Activated CD4-positive, alpha-beta T cell treated with anti-CD3 and anti-CD28 coated beads for 1 hour (primary cell): ENCODE measurements at regions not wholly inside any gene's neighbourhood (a gene's known extent, or its start where the extent isn't known, plus 50 kb on each side); places are given as distances from the start of the nearest gene placed in this dataset.
"Not testable (repeated sequence)": the region's sequence is repeated elsewhere in the genome, so short reads cannot be mapped to it uniquely, and the experiment has no call there.

Experiments
- DNase-seq: peaks from one replicate; pipeline ENCODE4 v3.0.0-alpha.2; 2020

GRCh38 chr2:129361688-129362087, 617.8 kb upstream of the RAB6C start:
- DNase-seq, result no peak

DNA sequence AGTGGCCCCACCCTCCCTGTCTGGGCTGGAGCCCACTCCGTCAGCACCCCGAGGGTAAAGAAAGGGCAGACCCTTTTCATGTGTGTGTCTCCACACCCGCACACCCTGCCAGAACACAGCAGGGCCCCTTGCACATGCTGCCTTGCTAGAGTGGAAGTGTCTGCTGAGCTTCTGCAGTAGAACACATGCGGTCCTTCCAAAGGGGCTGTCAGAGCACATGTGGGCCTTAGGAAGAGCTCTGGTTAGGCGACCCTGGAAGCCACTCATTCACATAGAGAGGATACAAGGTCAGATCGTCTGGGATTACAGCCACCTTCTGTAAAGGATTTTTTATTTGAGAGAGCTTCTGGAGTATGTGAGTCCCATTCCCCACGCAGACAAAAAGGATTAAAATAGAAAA, 613.2 kb upstream of the RAB6C start:
- no peak for DNase-seq

DNA sequence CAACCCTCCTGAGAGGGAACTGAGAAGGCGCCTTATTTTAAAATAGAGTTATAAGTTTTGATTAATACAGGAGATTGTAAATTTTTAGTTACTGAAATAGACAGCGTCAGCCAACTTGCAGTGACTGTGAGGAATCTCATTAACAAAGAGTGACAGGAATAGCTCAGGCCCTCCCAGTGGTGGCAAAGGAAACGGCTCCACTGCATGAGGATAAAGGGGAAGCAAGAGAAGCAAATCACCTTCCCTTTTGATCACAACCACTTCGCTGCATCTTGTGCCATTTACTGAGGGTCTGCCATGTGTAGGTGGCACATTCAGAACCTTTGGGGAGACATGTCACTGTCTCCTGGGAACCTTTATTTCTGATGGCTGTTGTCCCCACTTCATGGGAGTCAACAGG, 612.4 kb upstream of the RAB6C start:
- DNase-seq, result no peak

DNA sequence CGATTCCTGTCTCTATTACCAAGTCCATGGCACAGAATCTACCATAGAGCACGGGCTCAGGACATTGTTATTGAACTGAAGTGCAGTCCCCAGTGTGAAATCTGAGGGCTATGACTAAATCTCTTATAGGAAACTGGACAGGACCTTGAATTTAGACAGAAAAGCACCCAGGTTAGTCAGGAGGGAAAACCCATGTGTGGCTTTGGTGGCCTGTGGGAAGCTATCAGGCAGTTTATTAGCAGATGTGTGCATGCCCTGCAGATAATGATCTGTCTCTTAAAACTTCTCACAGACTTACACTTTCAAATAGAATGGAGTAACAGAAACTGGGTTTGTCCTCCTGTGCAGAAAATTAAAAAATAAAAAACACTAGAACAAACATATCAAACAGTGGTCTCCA, 610.0 kb upstream of the RAB6C start:
- no peak for DNase-seq

DNA sequence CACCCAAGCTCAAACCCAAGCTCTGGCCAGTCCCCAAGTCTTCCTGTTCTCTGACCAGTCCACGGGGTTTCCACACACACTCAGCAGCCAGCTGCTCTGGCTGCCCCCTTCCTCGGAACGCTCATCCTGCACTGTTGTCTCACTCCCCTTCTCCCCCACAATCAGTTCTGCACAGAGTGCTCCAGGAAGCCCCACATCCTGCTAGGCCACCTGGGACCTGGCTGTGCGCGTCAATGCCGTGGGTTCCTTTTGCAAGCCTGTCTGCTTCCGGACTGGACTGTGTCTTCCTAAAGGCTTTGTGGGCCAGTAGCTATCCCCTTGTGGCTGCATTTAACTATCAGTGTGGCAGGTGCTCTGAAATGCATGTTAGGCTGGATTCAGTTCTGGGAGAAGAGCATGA, 605.0 kb upstream of the RAB6C start:
- DNase-seq, result no peak

DNA sequence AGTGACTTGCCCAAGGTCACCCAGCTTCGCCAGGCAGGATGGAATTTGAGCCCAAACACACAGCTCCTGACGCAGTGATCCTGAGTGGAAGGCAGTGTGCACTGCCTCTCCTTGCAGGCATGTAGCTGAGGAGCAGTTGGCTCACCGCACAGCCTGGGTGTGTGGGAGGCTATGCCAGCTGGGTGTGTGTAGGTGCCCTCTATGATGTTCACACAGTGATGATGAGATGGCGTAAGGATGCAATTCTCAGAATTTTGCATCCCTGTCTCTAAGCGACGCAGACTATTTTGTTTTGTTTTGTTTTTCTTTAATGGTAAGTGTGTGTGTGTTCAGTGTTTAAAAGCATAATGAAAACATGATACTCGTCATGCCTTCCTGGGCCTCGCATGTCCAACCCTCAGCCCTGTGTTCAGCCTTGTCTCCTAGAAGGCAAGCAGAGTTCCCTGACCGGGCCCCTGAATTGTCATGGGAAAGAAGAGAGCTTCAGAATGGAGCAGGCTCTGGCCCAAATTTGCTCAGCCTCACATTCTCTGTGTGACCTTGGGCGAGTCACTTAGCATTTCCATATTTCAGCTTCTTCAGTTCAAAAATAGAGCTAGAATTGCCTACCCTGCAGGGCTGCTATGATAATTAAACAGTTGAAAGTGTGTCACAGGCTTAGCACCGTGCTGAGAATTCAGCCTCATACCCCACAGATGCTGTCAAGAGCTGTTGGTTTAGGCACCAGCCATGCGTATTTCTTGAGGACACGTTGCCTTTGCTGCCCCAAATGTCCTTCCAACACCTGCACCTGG, 603.6 kb upstream of the RAB6C start:
- no peak for DNase-seq

DNA sequence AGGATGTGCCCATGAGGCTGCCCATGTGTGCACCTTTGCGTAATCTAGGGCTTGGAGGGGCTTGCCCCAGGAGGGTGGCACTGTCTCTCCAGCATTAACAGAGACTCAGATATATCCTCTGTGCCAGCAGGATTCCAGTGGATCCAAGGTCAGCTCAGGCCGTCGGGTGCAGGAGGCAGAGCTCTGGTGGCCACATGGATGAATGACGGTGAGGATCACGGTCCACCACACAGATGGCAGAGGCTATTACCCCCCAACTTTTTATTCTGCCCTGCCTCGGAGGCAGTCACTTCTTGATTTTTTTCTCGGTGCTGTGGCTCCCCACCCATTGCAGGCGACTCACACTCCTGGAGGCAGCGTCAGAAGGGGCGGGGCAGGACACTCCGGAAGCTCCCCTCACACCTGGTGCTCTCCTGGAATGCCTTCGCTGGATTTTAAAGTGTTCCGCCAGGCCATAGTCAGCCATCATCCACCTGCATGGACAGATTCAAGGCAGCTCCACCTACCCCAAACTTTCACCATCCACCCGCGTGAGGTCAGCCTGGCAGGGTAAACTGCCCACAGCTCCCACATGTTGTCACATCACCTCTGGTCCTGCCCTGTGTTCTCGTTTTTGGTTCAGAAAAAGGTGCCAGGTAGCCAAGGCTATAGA, 602.9 kb upstream of the RAB6C start:
- no peak for DNase-seq

DNA sequence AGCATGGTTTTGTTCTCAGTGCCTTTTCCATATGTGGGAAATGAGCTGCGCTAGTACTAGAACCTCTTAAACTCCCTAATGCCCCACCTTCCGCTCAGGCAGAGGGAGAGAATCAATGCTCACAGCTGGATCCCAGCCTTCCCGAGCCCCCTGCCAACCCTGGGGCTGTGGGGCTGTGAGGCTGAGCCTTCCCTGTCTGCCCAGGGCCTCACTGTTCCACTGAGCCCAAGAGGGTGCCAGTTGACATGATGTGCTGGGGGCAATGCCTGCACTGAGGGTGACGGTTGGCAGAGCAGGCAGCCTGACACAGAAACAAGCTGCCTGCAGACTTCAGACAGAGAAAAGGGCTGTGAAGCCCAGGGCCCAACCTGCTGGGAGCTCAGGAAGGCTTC, 602.4 kb upstream of the RAB6C start:
- no peak for DNase-seq

DNA sequence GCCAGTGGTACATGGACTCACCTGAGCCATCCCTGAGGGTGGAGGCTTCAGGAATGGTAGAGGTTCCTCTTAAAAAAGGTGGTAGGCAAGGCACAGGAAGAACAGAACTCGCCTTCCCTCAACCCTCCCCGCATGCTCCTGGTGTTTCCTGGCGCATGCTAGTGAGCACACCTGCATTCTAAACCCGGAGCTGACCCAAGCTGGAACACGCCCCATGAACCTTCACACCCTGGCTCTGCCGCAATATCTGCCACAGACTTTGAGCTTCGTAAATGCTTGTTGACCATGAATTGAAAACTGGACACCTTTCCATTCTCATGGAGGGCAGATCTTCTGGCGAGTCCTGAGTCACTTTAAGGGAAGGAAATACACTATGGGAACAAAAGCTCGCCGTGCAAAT, 601.3 kb upstream of the RAB6C start:
- no peak for DNase-seq

DNA sequence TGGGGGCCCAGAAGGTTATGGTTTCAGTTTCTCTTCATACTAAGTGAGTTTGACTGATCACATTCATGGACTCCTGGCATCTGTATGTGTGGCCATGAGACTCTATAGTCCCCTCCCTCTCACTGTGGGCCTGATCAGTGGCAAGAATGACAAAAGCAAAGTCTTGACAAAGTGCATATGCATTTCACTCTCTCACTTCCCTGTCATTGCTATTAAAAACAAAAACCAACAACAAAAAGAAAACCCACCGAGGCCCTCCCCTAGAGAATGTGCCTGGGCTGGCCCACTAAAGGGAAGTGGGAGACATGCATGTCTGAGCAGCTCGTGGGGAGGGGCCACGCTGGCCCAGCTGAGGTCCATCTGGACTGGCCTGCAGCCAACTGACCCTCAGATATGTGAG, 600.1 kb upstream of the RAB6C start:
- no peak for DNase-seq

- DNase-seq, result no peak
Observed at GRCh38 chr2:129381789-129382188, 597.7 kb upstream of the RAB6C start.

DNA sequence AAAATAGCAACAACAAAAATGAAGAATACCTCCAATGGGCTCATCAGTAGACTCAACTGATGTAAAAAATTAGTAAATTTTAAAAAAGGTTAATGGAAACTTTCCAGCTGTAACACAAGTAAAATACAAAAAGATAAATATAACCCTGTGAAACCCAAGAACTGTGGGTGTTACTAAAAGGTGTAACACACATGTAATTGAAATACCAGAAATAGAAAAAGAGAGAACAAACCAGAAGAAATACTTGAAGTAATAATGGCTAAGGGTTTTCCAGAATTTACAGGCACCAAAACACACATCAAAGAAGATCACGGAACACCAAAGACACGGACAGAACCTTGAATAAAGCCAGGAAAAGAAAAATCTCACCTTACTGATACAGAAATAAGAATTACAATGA, 590.6 kb upstream of the RAB6C start:
- DNase-seq, result no peak

DNA sequence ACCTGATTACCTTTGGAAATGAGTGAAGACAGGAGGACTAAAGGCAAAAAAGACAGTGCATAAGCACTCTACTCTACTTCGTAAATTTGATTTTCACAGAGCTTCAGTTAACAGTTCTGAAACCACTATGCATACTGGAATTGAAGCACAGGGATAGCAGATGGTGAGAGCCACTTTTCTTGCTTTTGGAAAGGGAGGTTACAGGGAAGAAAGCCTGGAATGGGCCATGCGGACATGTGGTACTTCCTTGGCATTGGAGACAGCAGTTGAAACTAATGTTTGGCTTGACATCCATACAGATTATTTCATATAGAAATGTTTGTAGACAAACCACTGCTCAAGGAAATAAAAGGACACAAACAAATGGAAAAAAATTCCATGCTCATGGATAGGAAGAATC, 585.6 kb upstream of the RAB6C start:
- DNase-seq, result no peak

DNA sequence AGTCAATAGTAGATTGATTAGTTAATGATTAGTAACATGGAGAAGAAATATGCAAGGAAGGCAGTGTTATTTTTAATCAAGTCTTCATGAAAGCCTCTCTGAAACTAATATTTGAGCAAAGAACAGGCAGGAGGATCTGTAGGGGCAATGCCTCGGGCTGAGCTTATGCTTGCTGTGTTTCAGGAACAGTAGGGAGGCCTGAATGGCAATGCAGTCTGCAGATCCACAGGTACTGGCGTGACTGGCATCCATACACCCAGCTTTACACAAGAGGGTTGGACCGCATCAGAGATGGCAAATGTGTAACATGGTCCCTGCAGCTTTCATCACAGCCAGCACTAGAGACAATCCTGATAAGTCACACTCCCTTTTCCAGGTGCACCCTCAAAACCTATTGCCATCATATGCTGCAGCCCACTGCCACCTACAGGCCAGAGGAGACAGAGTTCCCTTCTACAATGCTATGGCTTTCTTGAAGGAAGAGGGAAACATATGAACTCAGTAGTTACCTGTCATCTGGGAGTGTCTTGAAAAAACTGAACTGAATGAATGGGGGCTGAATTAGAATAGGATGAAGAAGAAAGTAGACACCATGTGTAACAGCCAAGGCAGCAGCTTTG, 582.4 kb upstream of the RAB6C start:
- no peak for DNase-seq

GRCh38 chr2:129400826-129401225, 578.6 kb upstream of the RAB6C start:
- DNase-seq, result no peak

DNA sequence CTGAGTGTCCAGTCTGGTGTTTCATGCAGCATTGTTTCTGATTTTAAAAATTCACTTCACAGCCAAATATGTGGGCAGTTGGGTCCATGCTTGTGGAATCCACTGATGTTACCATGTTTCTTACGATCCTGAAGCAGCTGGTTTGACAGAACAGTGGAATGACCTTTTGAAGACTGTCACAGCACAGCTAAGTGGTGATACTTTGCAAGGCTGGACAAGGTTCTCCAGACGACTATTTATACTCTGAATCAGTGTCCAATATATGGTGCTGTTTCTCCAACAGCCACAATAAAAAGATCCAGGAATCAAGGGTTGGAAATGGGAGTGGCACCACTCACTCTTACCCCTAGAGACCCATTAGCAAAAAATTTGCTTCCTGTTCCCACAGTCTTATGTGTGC, 577.4 kb upstream of the RAB6C start:
- no peak for DNase-seq

DNA sequence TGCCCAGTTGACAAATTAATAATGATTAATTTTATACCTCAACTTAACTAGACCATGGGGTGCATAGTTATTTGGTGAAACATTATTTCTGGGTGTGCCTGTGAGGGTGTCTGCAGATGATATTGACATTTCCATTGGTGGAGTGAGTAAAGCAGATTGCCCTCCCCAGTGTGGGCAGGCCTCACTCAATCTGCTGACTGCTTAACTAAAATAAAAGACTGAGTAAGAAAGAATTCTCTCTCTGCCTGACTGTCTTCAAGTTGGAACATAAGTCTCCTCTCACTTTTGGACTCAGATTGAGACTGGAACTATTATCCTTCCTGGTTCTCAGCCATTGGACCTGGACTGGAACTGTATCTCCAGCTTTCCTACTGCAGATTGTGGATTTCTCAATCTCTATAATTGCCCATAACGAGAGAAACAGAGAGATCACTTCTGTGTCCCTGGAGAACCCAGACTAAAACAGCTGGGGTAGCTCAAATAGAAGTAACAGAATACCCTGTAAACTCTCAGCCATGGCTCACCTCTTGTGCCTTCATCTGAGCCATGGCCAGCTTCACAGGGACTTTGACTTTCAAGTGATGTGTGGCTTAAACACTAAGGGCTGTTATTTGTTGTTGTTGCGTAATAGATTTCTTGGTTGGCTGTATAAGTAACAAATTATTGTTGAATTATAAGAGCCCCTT, 575.3 kb upstream of the RAB6C start:
- no peak for DNase-seq

DNA sequence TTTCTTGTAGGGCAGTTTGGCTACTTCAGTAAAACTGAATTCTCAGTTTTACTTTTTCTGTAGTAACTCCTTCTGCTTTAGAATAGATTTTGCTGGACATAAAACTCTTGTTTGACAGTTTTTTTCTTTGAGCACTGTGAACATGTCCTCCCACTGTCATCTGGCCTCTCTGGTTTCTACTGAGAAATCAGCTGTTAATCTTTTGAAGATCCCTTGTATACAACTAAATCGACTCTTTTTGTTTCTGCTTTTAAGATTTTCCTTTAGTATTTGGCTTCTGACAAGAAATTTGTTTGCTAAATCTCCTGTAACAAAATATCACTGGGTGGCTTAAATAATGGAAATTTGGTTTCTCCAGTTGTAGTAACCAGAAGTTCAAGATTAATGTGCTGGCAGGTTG, 570.9 kb upstream of the RAB6C start:
- DNase-seq, result no peak

DNA sequence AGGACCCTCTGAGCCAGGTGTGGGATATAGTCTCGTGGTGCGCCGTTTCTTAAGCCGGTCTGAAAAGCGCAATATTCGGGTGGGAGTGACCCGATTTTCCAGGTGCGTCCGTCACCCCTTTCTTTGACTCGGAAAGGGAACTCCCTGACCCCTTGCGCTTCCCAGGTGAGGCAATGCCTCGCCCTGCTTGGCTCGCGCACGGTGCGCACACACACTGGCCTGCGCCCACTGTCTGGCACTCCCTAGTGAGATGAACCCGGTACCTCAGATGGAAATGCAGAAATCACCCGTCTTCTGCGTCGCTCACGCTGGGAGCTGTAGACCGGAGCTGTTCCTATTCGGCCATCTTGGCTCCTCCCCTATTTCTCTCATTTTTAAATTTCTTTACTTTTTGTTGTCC, 562.4 kb upstream of the RAB6C start:
- DNase-seq, result not testable (repeated sequence)

- no peak for DNase-seq
Observed at GRCh38 chr2:129422028-129422427, 557.4 kb upstream of the RAB6C start.

- DNase-seq, result no peak
Observed at GRCh38 chr2:129428086-129428660, 551.3 kb upstream of the RAB6C start.

GRCh38 chr2:129430911-129431310, 548.6 kb upstream of the RAB6C start:
- DNase-seq, result no peak

- no peak for DNase-seq
Observed at GRCh38 chr2:129431881-129432280, 547.6 kb upstream of the RAB6C start.
